ENCODE measurements at regions not wholly inside any gene's neighbourhood (a gene's known extent, or its start where the extent isn't known, plus 50 kb on each side); places are given as distances from the start of the nearest gene placed in this dataset.

DNA sequence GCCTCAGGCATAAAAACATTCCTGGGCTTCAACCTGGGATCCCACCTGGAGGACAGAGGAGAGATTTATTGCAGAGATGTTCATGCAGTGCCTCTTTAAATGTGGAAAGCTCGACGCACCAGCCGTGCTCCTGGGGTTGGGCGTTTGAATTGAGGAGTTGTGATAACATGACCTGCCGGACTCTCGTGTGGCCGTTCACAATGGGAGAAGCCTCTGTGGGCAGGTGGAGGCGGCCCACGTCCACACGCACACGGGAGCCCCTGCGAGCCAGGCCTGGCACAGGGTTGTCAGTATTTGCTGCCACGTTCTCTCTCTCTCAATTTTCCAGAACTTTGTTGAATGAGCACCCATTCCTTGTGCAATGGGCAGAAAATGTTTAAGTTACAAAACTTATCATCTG is 58.3 kb upstream of the PPARA start:
- no peak for DNase-seq

DNA sequence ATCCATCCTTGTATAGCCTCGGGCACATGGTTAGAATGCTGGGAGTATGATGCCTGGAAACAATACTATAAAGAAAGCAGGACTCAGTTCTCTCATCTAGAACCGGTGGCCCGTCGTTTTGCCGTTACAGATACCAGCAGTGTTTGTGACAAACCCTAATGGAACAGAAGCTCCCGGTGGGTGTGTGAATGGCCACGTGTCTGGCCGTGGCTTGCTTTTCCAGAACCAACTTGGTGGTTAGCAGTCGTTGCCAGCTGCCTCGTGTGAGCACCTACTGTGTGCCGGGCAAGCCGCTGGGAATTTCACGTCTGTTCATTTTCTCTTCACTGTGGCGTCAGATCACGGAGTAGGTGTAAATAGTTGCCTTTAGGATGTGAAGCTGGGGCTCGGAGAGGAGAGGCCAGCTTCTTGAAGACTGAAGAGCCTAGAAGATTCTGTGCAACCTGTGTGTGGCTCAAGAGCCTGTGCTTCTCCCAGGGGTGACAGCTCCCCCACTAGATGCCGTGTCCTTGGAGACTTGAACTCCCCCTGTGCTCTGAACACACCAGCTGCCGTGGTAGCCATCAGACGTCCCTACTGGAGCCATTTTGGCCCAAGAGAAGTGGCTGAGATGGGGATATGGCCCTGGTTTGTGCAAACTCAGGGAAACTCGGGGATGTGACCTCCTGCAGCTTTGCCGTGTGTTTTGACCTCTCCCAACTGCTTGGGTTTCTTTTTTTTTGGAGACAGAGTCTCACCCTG is 57.5 kb upstream of the PPARA start:
- no peak for DNase-seq

DNA sequence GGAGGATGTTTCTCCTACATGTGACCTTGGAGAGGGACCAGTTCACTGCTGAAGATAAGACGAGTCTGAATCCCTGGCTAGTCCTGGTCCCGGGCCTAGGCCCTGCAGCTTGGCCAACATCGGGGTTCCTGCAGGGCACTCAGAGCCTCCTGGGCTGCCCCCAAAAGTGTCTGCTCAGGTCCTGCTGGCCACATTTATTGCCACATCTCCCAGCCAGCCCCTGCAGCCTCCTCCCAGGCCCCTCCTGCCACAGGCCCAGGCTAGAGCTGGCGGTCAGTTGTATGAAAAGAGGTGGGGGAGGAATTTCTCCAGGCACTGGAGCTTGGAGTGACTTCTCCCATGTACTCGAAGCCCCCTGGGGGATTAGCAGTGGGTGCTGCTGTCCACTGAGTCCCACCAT is 56.5 kb upstream of the PPARA start:
- no peak for DNase-seq

GRCh38 chr22:46094676-46095075 is 55.6 kb upstream of the PPARA start:
- DNase-seq: no peak

DNA sequence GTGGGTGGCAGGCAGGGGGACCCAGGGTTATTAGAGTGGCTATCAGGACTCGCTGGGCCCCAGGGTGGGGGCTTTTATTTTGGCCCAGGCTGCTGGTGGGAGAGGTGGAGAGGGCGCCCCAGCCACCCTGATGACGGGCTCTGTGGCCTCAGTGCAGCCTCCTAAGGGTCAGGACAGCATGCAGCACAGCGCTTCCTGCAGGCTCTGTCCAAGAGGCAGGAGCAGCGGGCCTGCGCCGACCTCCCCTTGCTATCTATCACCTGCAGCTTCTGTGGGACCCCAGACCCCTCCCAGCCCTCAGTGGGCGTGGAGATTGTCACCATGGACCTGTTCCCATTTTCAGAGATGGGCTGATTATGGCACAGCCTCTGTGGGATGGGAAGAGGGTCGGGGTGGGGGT is 54.3 kb upstream of the PPARA start:
- DNase-seq: no peak

DNA sequence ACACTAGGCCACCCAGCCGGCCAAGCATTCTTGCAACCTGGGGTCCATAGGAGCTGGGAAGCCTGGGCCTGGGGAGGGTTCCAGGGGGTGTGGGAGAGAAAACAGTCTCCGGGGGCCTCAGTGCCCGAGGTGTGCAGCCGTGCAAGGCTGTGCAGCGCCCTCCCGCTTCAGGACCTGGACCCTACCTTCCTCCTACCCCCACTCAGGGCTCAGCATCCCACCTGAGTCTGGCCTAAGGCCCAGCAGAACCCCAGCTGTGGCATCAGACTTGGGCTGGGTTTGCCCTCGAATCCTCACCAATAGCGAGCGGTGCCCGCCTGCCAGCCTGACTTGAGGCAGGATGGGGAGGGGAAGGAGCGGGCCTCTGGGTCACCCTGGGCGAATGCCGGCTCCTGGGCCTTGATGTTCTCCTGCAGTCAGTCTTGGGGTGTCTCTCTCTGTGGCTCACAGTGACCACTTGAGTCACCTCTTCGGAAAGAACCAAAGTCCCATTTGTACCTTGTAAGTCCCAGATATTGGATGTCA is 53.6 kb upstream of the PPARA start:
- no peak for DNase-seq

DNA sequence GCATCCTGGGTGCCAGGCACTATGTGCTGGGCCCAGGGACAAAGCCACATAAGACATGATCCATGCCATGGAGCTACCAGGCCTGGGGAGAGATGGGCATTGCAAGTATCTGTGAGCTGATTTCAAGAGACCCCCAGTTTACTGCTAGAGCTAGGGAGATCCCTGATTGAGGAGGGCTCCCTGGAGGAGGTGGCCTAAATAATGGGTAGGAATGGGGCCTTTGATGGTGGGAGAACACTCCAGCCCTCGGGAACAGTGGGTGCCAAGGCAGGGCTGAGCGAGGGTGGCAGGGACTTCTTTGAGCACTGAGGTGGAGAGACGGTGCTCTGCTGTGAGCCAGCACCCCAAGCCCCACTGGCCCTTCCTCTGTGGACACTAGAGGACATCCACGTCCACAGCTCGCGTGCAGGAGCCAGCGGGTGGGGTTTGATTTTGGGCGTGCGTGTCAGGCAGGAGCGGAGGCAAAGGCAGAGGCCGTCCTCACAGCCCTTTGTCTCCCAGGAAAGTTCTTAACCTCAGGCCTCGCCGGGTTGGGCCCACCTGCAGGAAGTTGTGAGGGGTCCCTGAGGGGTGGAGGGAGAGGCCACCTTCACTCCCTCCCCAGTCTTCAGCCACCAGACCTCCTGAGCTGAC is 52.9 kb upstream of the PPARA start:
- DNase-seq: no peak

- DNase-seq: no peak
These were observed 51.5 kb upstream of the PPARA start for GRCh38 chr22:46098525-46099475.

DNA sequence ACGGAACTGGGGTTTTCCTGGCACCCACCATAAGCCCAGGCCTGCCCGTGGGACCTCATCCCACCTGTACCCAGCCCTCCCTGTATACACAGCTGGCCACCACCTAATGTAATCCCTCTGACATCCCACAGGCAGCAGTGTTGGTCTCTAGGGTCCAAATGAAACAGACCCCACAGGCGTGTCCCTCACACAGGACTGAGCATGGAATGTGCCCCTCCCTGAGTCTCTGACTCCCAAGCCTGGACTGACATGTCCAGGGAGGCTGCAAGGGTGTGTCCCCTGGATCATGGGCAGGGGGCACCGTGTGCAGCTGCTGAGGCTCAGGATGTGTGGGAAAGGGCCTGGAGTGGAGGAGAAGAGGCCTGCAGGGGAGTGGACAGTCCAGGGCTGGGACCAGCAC is 50.6 kb upstream of the PPARA start:
- DNase-seq: no peak

DNA sequence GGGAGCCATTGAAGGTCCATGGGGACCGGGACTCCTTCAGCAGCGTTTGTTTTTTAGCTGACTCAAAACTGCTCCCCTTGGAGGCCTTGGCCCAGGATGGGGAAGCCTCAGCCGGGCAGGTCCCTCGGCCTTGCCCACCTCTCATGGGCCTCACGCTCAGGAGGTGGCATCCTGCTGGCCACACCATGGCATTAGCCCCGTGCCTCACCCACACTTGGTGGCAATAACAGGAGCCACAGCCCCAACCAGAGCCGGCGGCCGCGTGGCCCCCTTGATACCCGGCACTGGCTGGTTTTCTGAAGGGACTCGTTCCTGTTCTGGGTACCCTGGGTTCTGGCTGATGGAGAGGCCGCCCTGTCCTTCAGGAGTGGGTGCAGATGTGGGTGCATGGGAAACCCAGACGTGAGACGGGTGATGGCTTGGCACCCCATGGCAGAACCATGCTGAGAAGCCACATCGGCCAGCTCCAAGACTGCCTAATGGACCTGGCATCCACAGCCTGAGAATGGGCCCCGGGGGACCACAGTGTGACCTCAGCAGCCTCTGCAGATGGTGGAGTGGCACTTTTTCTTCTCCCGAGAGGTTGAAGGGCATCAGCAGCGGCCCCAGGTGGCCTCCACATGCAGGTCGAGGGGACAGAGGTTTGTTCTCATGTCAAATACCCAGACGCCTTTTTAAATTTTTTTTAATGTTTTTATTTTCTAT is 49.8 kb upstream of the PPARA start:
- no peak for DNase-seq

Data from cortex of kidney (tissue), 1 donor.